CD14-positive monocyte (primary cell): ENCODE measurements at regions not wholly inside any gene's neighbourhood (a gene's known extent, or its start where the extent isn't known, plus 50 kb on each side); places are given as distances from the start of the nearest gene placed in this dataset.
"Not testable (repeated sequence)": the region's sequence is repeated elsewhere in the genome, so short reads cannot be mapped to it uniquely, and the experiment has no call there.

Experiments used
- DNase-seq, 3 donors: peaks; one replicate each; pipeline ENCODE4 v3.0.0-alpha.2; 2011 to 2022
- H2AFZ ChIP-seq: 2 replicates; pipeline ENCODE4 v1.6.0; 2012; ENCODE audit warnings: mild to moderate bottlenecking, low read depth, low read length, inconsistent platforms; ENCODE audit not compliant: insufficient read depth, poor library complexity, severe bottlenecking
- H3K27ac ChIP-seq, 2 donors: 1 replicate in 1 of 2; 2 replicates in 1 of 2; pipeline ENCODE4 v1.5.1; 2012 to 2013; ENCODE audit warnings: low read length in 2 of 2, control low read depth in 1 of 2, inconsistent platforms in 1 of 2, low read depth in 1 of 2, mild to moderate bottlenecking in 1 of 2
- H3K27me3 ChIP-seq, 2 donors: one replicate each; pipeline versions ENCODE4 v1.6.0 to v1.6.1; 2011 to 2013; ENCODE audit warnings: low read length in 2 of 2; ENCODE audit not compliant: control insufficient read depth in 2 of 2, insufficient read depth in 2 of 2
- H3K36me3 ChIP-seq, 2 donors: replicated peaks in 1 of 2; 1 replicate in 1 of 2; 2 replicates in 1 of 2; pipeline versions ENCODE4 v1.5.1 to v1.6.1; 2012 to 2013; ENCODE audit warnings: low read length in 2 of 2, control low read depth in 1 of 2, inconsistent platforms in 1 of 2, mild to moderate bottlenecking in 1 of 2; ENCODE audit not compliant: insufficient read depth in 2 of 2, control insufficient read depth in 1 of 2
- H3K4me1 ChIP-seq, 2 donors: 1 replicate in 1 of 2; 2 replicates in 1 of 2; pipeline versions ENCODE4 v1.5.1 to v1.6.1; 2012 to 2013; ENCODE audit warnings: low read length in 2 of 2, control low read depth in 1 of 2, inconsistent platforms in 1 of 2, mild to moderate bottlenecking in 1 of 2, moderate library complexity in 1 of 2; ENCODE audit not compliant: insufficient read depth in 2 of 2, control insufficient read depth in 1 of 2
- H3K4me2 ChIP-seq: replicated peaks from 2 replicates; pipeline ENCODE3; 2012; ENCODE audit warnings: low read length, moderate library complexity, mild to moderate bottlenecking; ENCODE audit not compliant: poor library complexity, severe bottlenecking; ENCODE audit errors: extremely low read depth
- H3K4me3 ChIP-seq, 3 experiments: fragments of 200-600 bp in 1 of 3; sonication (generic) in 1 of 3; replicated peaks in 1 of 3; 1 replicate in 2 of 3; 2 replicates in 1 of 3; pipeline ENCODE4 v1.5.1; 2011 to 2013; ENCODE audit warnings: low read length in 3 of 3, mild to moderate bottlenecking in 3 of 3, control low read depth in 2 of 3, low read depth in 2 of 3, inconsistent platforms in 1 of 3, moderate library complexity in 1 of 3
- H3K79me2 ChIP-seq: 2 replicates; pipeline ENCODE4 v1.6.0; 2012; ENCODE audit warnings: mild to moderate bottlenecking, control low read depth, inconsistent platforms, low read length, moderate library complexity; ENCODE audit not compliant: insufficient read depth
- H3K9ac ChIP-seq: 2 replicates; pipeline ENCODE4 v1.6.0; 2017; ENCODE audit warnings: low read length, mild to moderate bottlenecking; ENCODE audit not compliant: insufficient read depth, poor library complexity, severe bottlenecking
- H3K9me3 ChIP-seq, 2 donors: replicated peaks in 1 of 2; 1 replicate in 1 of 2; 2 replicates in 1 of 2; pipeline versions ENCODE4 v1.5.1 to v1.6.1; 2012 to 2013; ENCODE audit warnings: low read length in 2 of 2, control low read depth in 1 of 2; ENCODE audit not compliant: control insufficient read depth in 1 of 2, insufficient read depth in 1 of 2
- H4K20me1 ChIP-seq: 2 replicates; pipeline ENCODE4 v1.6.0; 2012; ENCODE audit warnings: mild to moderate bottlenecking, low read length, control low read depth, moderate library complexity; ENCODE audit not compliant: insufficient read depth
- H3K27ac Mint-ChIP-seq, 7 donors: one replicate each; pipeline ENCODE4 v1.8.0; 2020; ENCODE audit warnings: mild to moderate bottlenecking in 7 of 7, mixed read lengths in 7 of 7, moderate library complexity in 6 of 7, inconsistent platforms in 2 of 7
- H3K27me3 Mint-ChIP-seq, 3 donors: one replicate each; pipeline ENCODE4 v1.8.0; 2021 to 2022; ENCODE audit warnings: low read depth in 3 of 3, mild to moderate bottlenecking in 3 of 3, mixed read lengths in 3 of 3, moderate library complexity in 3 of 3, inconsistent platforms in 1 of 3
- H3K36me3 Mint-ChIP-seq, 2 donors: one replicate each; pipeline ENCODE4 v1.8.0; 2020; ENCODE audit warnings: mixed read lengths in 2 of 2, inconsistent platforms in 1 of 2, mild to moderate bottlenecking in 1 of 2
- H3K4me1 Mint-ChIP-seq: one replicate; pipeline ENCODE4 v1.8.0; 2020; ENCODE audit warnings: mild to moderate bottlenecking, mixed read lengths
- H3K4me3 Mint-ChIP-seq, 2 donors: one replicate each; pipeline ENCODE4 v1.8.0; 2020; ENCODE audit warnings: mild to moderate bottlenecking in 2 of 2, mixed read lengths in 2 of 2, moderate library complexity in 1 of 2
- H3K9me3 Mint-ChIP-seq, 7 donors: one replicate each; pipeline ENCODE4 v1.8.0; 2020 to 2022; ENCODE audit warnings: mixed read lengths in 7 of 7, mild to moderate bottlenecking in 6 of 7, moderate library complexity in 6 of 7, inconsistent platforms in 2 of 7
- WGBS: methylation state at CpG from one replicate; pipeline ENCODE4 v1.1.5; 2013; ENCODE audit warnings: missing lambda C conversion rate; ENCODE audit not compliant: insufficient coverage; 5-methylcytosine and 5-hydroxymethylcytosine counted together
- intact Hi-C, 2 donors: fragments of 100-400 bp; cut with micrococcal nuclease; formaldehyde crosslinking; loops; one replicate each; pipeline versions ENCODE4 v1.15.0 to v1.15.1; 2023
- TF ChIP-seq, protein P1 (sequence below): fragments of 200-600 bp; IDR thresholded peaks from one replicate; pipeline ENCODE4 v1.8.0; 2022; ENCODE audit warnings: antibody characterized with exemption, mild to moderate bottlenecking

GRCh38 chr6:27743787-27744186 is 168.4 kb downstream of the OR2B2 start:
- no peaks in the 10 kb centered on the region for H3K79me2 ChIP-seq
- Mint-ChIP-seq H3K9me3 (peaks cover 0 to 4% (median 0%) of the 10 kb centered on the region in 7 donors), H3K27me3 (peaks cover 20 to 54% (median 31%) of the 10 kb centered on the region in 3 donors), H3K36me3 (no peaks in the 10 kb centered on the region), H3K27ac (no peak overlapping the region), H3K4me3 (peak overlapping the region in 1 of 2 donors; percentile 57), H3K4me1 (peaks cover 7% of the 10 kb centered on the region)
- H3K9ac ChIP-seq: no peak overlapping the region
- H3K9me3 ChIP-seq: no peaks in the 10 kb centered on the region
- intact Hi-C loops: no loop called here
- no peak overlapping the region for H3K4me3 ChIP-seq
- no peak overlapping the region for H3K4me2 ChIP-seq
- no peak overlapping the region for H2AFZ ChIP-seq
- no peaks in the 10 kb centered on the region for H3K4me1 ChIP-seq
- peaks cover 9 to 33% of the 10 kb centered on the region in 2 donors for H3K27me3 ChIP-seq
- H3K36me3 ChIP-seq: no peaks in the 10 kb centered on the region
- no peak for DNase-seq
- H4K20me1 ChIP-seq: no peaks in the 10 kb centered on the region
- TF ChIP-seq, protein P1, sequence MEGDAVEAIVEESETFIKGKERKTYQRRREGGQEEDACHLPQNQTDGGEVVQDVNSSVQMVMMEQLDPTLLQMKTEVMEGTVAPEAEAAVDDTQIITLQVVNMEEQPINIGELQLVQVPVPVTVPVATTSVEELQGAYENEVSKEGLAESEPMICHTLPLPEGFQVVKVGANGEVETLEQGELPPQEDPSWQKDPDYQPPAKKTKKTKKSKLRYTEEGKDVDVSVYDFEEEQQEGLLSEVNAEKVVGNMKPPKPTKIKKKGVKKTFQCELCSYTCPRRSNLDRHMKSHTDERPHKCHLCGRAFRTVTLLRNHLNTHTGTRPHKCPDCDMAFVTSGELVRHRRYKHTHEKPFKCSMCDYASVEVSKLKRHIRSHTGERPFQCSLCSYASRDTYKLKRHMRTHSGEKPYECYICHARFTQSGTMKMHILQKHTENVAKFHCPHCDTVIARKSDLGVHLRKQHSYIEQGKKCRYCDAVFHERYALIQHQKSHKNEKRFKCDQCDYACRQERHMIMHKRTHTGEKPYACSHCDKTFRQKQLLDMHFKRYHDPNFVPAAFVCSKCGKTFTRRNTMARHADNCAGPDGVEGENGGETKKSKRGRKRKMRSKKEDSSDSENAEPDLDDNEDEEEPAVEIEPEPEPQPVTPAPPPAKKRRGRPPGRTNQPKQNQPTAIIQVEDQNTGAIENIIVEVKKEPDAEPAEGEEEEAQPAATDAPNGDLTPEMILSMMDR: no peak
- H3K27ac ChIP-seq: no peak overlapping the region
- WGBS: 15% methylated on average over 6 of the region's 7 CpGs

DNA sequence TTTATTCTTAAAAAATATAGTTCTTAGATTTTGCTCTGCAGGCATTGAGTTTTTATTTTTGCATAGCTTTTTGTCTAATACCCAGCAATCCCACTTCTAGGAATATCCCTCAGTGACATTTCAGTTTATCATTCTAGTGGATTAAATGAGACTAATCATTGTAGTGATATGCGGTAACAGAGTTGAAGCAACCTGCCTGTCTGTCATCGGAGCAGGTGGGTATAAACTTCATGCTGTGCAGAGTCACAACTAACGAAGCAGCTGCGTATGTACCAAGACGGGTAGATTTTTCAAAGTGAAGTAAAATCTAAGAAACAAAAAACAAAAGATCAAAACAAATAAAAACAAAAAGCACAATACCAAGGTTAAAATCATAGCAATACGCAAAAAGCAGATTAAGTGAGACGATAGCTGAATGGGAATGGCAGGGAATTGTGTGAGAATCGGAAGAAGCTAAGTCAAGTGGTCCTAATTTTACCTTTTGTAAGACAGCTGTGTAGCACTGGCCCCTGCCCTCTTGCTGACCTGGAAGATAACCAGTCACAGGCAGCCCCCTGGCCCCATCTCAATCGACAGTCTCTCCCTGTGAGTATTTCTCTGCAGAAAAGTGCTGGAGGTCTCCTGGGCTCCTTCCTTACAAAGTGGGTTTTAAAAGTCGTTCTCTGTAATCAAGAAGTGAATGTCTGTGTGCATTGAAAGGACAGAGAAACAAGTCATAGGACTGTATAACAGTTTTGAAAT is 169.2 kb downstream of the OR2B2 start:
- Mint-ChIP-seq H3K27me3 (peaks cover 20 to 53% (median 30%) of the 10 kb centered on the region in 3 donors), H3K9me3 (peaks cover 0 to 4% (median 0%) of the 10 kb centered on the region in 7 donors), H3K4me1 (peaks cover 14% of the 10 kb centered on the region), H3K36me3 (no peaks in the 10 kb centered on the region), H3K27ac (no peak overlapping the region), H3K4me3 (no peak overlapping the region)
- TF ChIP-seq, protein P1: no peak
- H3K79me2 ChIP-seq: no peaks in the 10 kb centered on the region
- H3K4me3 ChIP-seq: no peak overlapping the region
- WGBS: 53% methylated on average over 3 of the region's 10 CpGs
- H4K20me1 ChIP-seq: no peaks in the 10 kb centered on the region
- H3K27ac ChIP-seq: no peak overlapping the region
- H3K27me3 ChIP-seq: peaks cover 9 to 33% of the 10 kb centered on the region in 2 donors
- intact Hi-C loops: no loop called here
- no peak overlapping the region for H3K4me2 ChIP-seq
- peaks cover 0 to 3% of the 10 kb centered on the region in 2 donors for H3K4me1 ChIP-seq
- H3K36me3 ChIP-seq: no peaks in the 10 kb centered on the region
- H2AFZ ChIP-seq: no peak overlapping the region
- H3K9ac ChIP-seq: no peak overlapping the region
- DNase-seq: no peak
- H3K9me3 ChIP-seq: no peaks in the 10 kb centered on the region

- DNase-seq, H3K9me3 ChIP-seq, H3K4me3 ChIP-seq, H3K36me3 Mint-ChIP-seq, H3K36me3 ChIP-seq, H3K27ac Mint-ChIP-seq, H3K4me1 ChIP-seq, H3K4me2 ChIP-seq, intact Hi-C loops, H2AFZ ChIP-seq, H3K9me3 Mint-ChIP-seq, H3K4me3 Mint-ChIP-seq, H3K9ac ChIP-seq, H3K27ac ChIP-seq, H3K79me2 ChIP-seq, H4K20me1 ChIP-seq: not testable (repeated sequence)
- 88% methylated on average over 1 of the region's 8 CpGs for WGBS
- peaks cover 17% of the 10 kb centered on the region for H3K4me1 Mint-ChIP-seq
- peaks cover 5 to 27% of the 10 kb centered on the region in 2 donors for H3K27me3 ChIP-seq
- peaks cover 19 to 44% (median 24%) of the 10 kb centered on the region in 3 donors for H3K27me3 Mint-ChIP-seq
These were observed 172.3 kb downstream of the OR2B2 start for GRCh38 chr6:27739902-27740301.
